ENCODE measurements at regions not wholly inside any gene's neighbourhood (a gene's known extent, or its start where the extent isn't known, plus 50 kb on each side); places are given as distances from the start of the nearest gene placed in this dataset.

DNA sequence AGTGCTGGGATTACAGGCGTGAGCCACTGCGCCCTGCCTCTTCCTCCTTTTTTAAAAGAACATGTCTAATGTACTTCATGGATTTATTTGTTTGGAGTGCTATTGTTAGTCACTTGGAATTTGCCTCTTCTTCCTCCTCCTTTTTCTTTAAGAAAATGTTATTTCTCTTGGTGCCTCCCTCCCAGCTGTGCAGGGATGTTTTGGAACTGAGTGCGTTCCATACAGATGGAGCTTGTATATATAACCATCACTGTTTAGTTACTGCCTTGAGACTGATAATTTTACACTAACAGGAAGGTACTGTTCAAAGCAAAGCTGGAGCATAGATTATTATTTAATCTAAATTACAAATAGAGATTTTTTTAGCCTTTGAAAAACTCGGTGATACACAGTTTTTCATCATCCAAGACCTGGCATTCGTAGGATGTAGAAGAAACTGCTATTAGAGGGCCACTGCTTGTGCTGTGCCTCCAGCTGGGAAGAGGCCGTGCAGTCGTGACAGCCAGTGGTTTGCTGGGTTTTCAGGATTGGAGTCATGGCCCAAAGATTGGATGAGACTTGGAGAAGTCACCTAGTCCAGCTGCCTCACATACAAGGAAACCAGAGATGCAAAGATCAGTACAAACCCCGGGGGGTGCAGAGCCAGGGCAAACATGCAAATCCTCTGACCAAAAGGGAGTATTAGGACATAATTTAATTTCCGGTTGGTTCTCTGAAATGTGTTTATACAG is 123.1 kb downstream of the PLEKHG1 start:
- Histone ChIP-seq H3K27ac (no peak overlapping the region), H3K4me1 (peaks cover 0 to 7% (median 2%) of the 10 kb centered on the region in 4 donors), H3K27me3 (no peaks in the 10 kb centered on the region), H3K9me3 (no peaks in the 10 kb centered on the region), H3K36me3 (no peaks in the 10 kb centered on the region), H3K4me3 (no peak overlapping the region)
- DNase-seq (ENCODE audit: low spot score in 2 of 2), result no peak
- TF ChIP-seq CTCF (IDR thresholded peaks at IDR 0.05) (no peak), POLR2A (IDR thresholded peaks at IDR 0.05) (no peak), EP300 (IDR thresholded peaks at IDR 0.05) (no peak)
- 82 to 84% methylated on average over 9 of the region's 9 CpGs for WGBS, 2 donors

DNA sequence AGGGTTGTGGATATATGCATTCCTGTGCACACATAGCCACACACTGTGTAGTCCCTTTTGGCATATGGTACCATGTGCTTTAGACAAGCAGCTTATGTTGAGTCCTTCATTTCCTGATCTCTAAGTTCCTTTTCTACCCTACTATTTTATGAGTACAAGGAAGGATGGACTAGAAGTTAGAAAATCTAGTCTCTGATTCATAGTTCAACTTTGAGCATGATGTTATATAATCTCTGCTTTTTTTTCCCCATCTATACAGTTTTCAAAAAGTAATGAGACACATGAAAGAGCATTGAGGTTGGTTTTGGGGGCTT is 123.6 kb downstream of the PLEKHG1 start:
- H3K9me3 ChIP-seq, result no peaks in the 10 kb centered on the region
- peaks cover 0 to 7% (median 2%) of the 10 kb centered on the region in 4 donors for H3K4me1 ChIP-seq
- DNase-seq (ENCODE audit: low spot score in 2 of 2), result no peak
- no peaks in the 10 kb centered on the region for H3K36me3 ChIP-seq
- no peaks in the 10 kb centered on the region for H3K27me3 ChIP-seq
- no peak overlapping the region for H3K4me3 ChIP-seq
- H3K27ac ChIP-seq, result no peak overlapping the region
- TF ChIP-seq EP300 (IDR thresholded peaks at IDR 0.05), result no peak
- TF ChIP-seq POLR2A (IDR thresholded peaks at IDR 0.05), result no peak
- no peak for TF ChIP-seq CTCF (IDR thresholded peaks at IDR 0.05)

- Histone ChIP-seq H3K27me3 (no peaks in the 10 kb centered on the region), H3K9me3 (no peaks in the 10 kb centered on the region), H3K36me3 (no peaks in the 10 kb centered on the region), H3K4me3 (no peak overlapping the region), H3K4me1 (peaks cover 0 to 7% (median 2%) of the 10 kb centered on the region in 4 donors), H3K27ac (no peak overlapping the region)
- no peak for DNase-seq (ENCODE audit: low spot score in 2 of 2)
- WGBS, 2 donors, result 79 to 94% methylated on average over 2 of the region's 2 CpGs
- no peak for TF ChIP-seq CTCF (IDR thresholded peaks at IDR 0.05)
- no peak for TF ChIP-seq EP300 (IDR thresholded peaks at IDR 0.05)
- TF ChIP-seq POLR2A (IDR thresholded peaks at IDR 0.05), result no peak
Measured at GRCh38 chr6:150723857-150724256, 124.2 kb downstream of the PLEKHG1 start.

DNA sequence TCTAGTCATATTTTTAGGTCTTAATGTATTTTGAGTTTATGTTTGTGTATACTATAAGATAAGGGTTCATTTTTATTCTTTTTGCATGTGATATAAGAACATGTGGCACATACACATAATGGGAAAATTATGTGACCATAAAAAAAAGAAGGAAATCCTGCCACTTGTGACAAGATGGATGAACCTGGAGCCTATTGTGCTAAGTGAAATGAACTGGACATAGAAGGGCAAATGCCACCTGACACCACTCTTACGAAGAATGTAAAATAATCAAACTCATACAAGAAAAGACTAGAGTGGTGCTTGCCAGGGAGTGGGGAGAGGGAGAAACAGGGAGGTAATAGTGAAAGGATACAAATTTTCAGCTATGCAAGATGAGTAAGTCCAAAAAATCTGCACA is 126.1 kb downstream of the PLEKHG1 start:
- DNase-seq (ENCODE audit: low spot score in 2 of 2), result no peak
- Histone ChIP-seq H3K27me3 (no peaks in the 10 kb centered on the region), H3K9me3 (no peaks in the 10 kb centered on the region), H3K4me1 (peaks cover 0 to 7% (median 1%) of the 10 kb centered on the region in 4 donors), H3K36me3 (no peaks in the 10 kb centered on the region), H3K4me3 (no peak overlapping the region), H3K27ac (no peak overlapping the region)
- TF ChIP-seq POLR2A (IDR thresholded peaks at IDR 0.05), result no peak
- TF ChIP-seq EP300 (IDR thresholded peaks at IDR 0.05), result no peak
- TF ChIP-seq CTCF (IDR thresholded peaks at IDR 0.05), result no peak
- 0 to 84% methylated on average over 1 of the region's 1 CpG for WGBS, 2 donors

DNA sequence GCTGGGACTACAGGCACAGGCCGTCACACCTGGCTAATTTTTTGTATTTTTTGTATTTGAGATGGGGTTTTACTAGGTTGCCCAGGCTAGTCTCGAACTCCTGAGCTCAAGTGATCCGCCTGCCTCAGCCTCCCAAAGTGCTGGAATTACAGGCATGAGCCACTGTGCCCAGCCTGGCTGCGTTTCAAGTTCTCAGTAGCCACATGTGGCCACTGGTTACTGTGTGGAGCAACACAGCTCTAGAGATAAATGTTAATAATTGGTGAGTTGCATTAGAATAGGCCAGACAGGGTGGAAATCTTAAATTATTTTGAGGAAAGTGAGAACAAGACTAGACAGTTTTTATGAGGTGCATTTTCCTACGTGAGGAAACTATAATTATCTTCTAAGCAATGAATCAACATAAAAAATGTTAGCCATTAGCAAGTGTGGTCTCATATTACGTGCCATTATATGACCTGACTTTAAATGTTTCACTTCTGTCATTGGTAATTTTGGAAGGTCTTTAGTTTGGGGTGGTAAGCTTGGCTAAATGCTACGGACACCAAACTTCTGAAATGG is 129.6 kb downstream of the PLEKHG1 start:
- WGBS, 2 donors, result 91 to 92% methylated on average over 7 of the region's 7 CpGs
- no peak overlapping the region for H3K27ac ChIP-seq
- peaks cover 0 to 7% (median 0%) of the 10 kb centered on the region in 3 donors for H3K36me3 ChIP-seq
- no peaks in the 10 kb centered on the region for H3K9me3 ChIP-seq
- H3K4me1 ChIP-seq, result no peaks in the 10 kb centered on the region
- no peak for TF ChIP-seq POLR2A (IDR thresholded peaks at IDR 0.05)
- no peak for TF ChIP-seq CTCF (IDR thresholded peaks at IDR 0.05)
- no peak for TF ChIP-seq EP300 (IDR thresholded peaks at IDR 0.05)
- H3K27me3 ChIP-seq, result no peaks in the 10 kb centered on the region
- no peak for DNase-seq (ENCODE audit: low spot score in 2 of 2)
- H3K4me3 ChIP-seq, result no peak overlapping the region
